ENCODE measurements at regions not wholly inside any gene's neighbourhood (a gene's known extent, or its start where the extent isn't known, plus 50 kb on each side); places are given as distances from the start of the nearest gene placed in this dataset.

DNA sequence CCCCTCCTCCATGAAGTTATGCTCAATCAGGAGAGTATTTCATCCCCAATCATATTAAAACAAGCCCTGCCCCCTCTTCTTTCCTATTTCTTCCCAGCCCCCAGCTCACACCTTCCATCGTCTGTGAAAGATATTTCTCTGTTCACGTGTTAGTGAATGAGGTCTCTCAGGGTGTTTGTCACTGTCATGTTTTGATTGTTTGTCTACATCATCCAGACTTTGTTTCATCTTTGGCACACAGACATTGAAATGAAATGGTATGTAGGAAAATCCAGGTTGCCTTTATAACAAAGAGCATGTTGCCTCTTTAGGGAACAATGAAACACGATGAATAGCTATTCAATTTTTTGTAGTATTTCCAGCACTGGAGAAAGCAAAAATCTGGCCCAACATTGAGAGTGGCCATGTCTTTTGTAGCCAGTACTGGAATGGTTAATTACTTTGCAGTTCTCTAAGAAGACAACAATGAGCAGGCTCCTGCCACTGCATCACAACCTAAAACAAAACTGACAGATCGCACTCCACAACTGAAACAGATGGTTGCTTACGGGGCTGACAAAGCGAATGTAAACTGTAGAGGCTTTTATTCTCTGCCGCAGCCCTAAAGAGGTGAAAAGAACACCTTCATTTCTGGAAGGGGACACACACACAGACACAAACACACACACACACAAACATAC lies 543.6 kb upstream of the CITED2 start:
- TF ChIP-seq, protein P1, sequence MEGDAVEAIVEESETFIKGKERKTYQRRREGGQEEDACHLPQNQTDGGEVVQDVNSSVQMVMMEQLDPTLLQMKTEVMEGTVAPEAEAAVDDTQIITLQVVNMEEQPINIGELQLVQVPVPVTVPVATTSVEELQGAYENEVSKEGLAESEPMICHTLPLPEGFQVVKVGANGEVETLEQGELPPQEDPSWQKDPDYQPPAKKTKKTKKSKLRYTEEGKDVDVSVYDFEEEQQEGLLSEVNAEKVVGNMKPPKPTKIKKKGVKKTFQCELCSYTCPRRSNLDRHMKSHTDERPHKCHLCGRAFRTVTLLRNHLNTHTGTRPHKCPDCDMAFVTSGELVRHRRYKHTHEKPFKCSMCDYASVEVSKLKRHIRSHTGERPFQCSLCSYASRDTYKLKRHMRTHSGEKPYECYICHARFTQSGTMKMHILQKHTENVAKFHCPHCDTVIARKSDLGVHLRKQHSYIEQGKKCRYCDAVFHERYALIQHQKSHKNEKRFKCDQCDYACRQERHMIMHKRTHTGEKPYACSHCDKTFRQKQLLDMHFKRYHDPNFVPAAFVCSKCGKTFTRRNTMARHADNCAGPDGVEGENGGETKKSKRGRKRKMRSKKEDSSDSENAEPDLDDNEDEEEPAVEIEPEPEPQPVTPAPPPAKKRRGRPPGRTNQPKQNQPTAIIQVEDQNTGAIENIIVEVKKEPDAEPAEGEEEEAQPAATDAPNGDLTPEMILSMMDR (conservative IDR thresholded peaks at IDR 0.05): no peak
- no peak for TF ChIP-seq EZH2 (IDR thresholded peaks at IDR 0.05; ENCODE audit: low read depth)

Measured in PC-9 (cell line).